Mesenchymal stem cell (in vitro differentiated cells and primary cell): ENCODE measurements at regions not wholly inside any gene's neighbourhood (a gene's known extent, or its start where the extent isn't known, plus 50 kb on each side); places are given as distances from the start of the nearest gene placed in this dataset.

Source experiments
- DNase-seq: peaks from one replicate; pipeline ENCODE4 v3.0.0-alpha.2; 2013
- H2AFZ ChIP-seq: one replicate; pipeline ENCODE4 v1.6.1; 2013; ENCODE audit warnings: low read depth, mild to moderate bottlenecking, control low read depth, inconsistent platforms, low read length, moderate library complexity
- H2AK5ac ChIP-seq: 2 replicates; pipeline ENCODE4 v1.6.1; 2013; ENCODE audit warnings: low read length, moderate library complexity, mild to moderate bottlenecking, inconsistent platforms; ENCODE audit not compliant: severe bottlenecking
- H2BK120ac ChIP-seq: one replicate; pipeline ENCODE4 v1.6.1; 2013; ENCODE audit warnings: low read depth, mild to moderate bottlenecking, inconsistent platforms, low read length, moderate library complexity
- H2BK12ac ChIP-seq, 2 experiments: one replicate each; pipeline ENCODE4 v1.6.1; 2013; ENCODE audit warnings: inconsistent platforms in 2 of 2, low read length in 2 of 2, mild to moderate bottlenecking in 2 of 2, moderate library complexity in 2 of 2, control low read depth in 1 of 2
- H2BK15ac ChIP-seq: one replicate; pipeline ENCODE4 v1.6.1; 2013; ENCODE audit warnings: mild to moderate bottlenecking, low read depth, inconsistent platforms; ENCODE audit not compliant: poor library complexity, severe bottlenecking
- H2BK5ac ChIP-seq: 2 replicates; pipeline ENCODE4 v1.6.1; 2013; ENCODE audit warnings: low read depth, mild to moderate bottlenecking, low read length, control low read depth, inconsistent platforms; ENCODE audit not compliant: poor library complexity, severe bottlenecking
- H3K14ac ChIP-seq, 2 experiments: one replicate each; pipeline ENCODE4 v1.6.1; 2013; ENCODE audit warnings: inconsistent platforms in 2 of 2, low read length in 2 of 2, control low read depth in 1 of 2, mild to moderate bottlenecking in 1 of 2, moderate library complexity in 1 of 2
- H3K18ac ChIP-seq, 2 experiments: one replicate each; pipeline ENCODE4 v1.6.1; 2013; ENCODE audit warnings: inconsistent platforms in 2 of 2, low read length in 2 of 2, control low read depth in 1 of 2, low read depth in 1 of 2, mild to moderate bottlenecking in 1 of 2
- H3K23ac ChIP-seq, 2 experiments: one replicate each; pipeline ENCODE4 v1.6.1; 2013; ENCODE audit warnings: inconsistent platforms in 2 of 2, low read length in 2 of 2, mild to moderate bottlenecking in 2 of 2, moderate library complexity in 2 of 2, control low read depth in 1 of 2
- H3K27ac ChIP-seq: 2 replicates; pipeline ENCODE4 v1.5.1; 2013; ENCODE audit warnings: mild to moderate bottlenecking, moderate library complexity, low read length, control low read depth, inconsistent platforms; ENCODE audit not compliant: poor library complexity, severe bottlenecking
- H3K27me3 ChIP-seq, 2 experiments: 2 replicates each; pipeline versions ENCODE4 v1.6.1 to v1.7.0; 2013; ENCODE audit warnings: low read length in 2 of 2, mild to moderate bottlenecking in 2 of 2, moderate library complexity in 2 of 2, control low read depth in 1 of 2, inconsistent platforms in 1 of 2; ENCODE audit not compliant: control insufficient read depth in 1 of 2, insufficient read depth in 1 of 2
- H3K36me3 ChIP-seq, 2 experiments: 2 replicates each; pipeline versions ENCODE4 v1.6.1 to v1.7.0; 2013; ENCODE audit warnings: low read length in 2 of 2, control low read depth in 1 of 2, inconsistent platforms in 1 of 2, low read depth in 1 of 2, mild to moderate bottlenecking in 1 of 2; ENCODE audit not compliant: insufficient read depth in 2 of 2, control insufficient read depth in 1 of 2
- H3K4ac ChIP-seq, 2 experiments: one replicate each; pipeline ENCODE4 v1.6.1; 2013; ENCODE audit warnings: inconsistent platforms in 2 of 2, low read length in 2 of 2, mild to moderate bottlenecking in 2 of 2, moderate library complexity in 2 of 2, control low read depth in 1 of 2, low read depth in 1 of 2
- H3K4me1 ChIP-seq: 2 replicates; pipeline ENCODE4 v1.6.1; 2013; ENCODE audit warnings: low read depth, low read length, control low read depth; ENCODE audit not compliant: control insufficient read depth, insufficient read depth
- H3K4me2 ChIP-seq: 2 replicates; pipeline ENCODE4 v1.6.1; 2013; ENCODE audit warnings: low read length, mild to moderate bottlenecking, inconsistent platforms; ENCODE audit not compliant: poor library complexity, severe bottlenecking
- H3K4me3 ChIP-seq, 2 experiments: 2 replicates each; pipeline versions ENCODE4 v1.5.1 to v1.7.0; 2013; ENCODE audit warnings: low read length in 2 of 2, mild to moderate bottlenecking in 2 of 2, control low read depth in 1 of 2, low read depth in 1 of 2; ENCODE audit not compliant: insufficient read depth in 1 of 2
- H3K79me1 ChIP-seq: replicated peaks from 2 replicates; pipeline ENCODE4 v1.6.1; 2013; ENCODE audit warnings: mild to moderate bottlenecking, control low read depth, low read length, inconsistent platforms; ENCODE audit not compliant: poor library complexity, severe bottlenecking
- H3K9ac ChIP-seq: 2 replicates; pipeline ENCODE4 v1.7.0; 2013; ENCODE audit warnings: mild to moderate bottlenecking, low read length, moderate library complexity
- H3K9me3 ChIP-seq: 2 replicates; pipeline ENCODE4 v1.7.0; 2013; ENCODE audit warnings: mild to moderate bottlenecking, low read length; ENCODE audit not compliant: control insufficient read depth
- H4K8ac ChIP-seq: one replicate; pipeline ENCODE4 v1.6.1; 2013; ENCODE audit warnings: inconsistent platforms, mild to moderate bottlenecking, low read length, moderate library complexity
- H4K91ac ChIP-seq: one replicate; pipeline ENCODE4 v1.6.1; 2013; ENCODE audit warnings: mild to moderate bottlenecking, low read length, inconsistent platforms
- WGBS: methylation state at CpG from one replicate; pipeline ENCODE4 v1.1.7; 2013; ENCODE audit warnings: mixed read lengths; 5-methylcytosine and 5-hydroxymethylcytosine counted together

DNA sequence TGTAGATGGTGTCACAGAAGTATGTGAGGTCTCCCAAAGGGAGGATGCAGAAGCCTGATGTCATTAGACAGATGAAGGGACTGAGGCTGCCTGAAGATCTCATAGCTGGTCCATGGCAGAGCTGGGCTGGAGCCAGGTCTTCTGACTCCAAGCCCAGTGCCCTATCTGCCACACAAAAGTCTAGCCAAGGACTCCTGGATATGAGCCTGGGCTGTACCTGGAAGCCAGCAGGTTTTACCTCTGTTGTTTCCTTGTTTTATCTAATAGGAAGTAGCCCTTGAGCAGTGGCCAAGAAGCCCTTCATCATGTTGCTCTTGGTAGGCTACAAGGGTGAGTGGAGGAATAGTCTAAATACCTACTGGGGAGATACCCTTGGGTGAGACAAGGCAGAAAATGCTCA lies 74.4 kb upstream of the SLC44A3 start:
- H3K27me3 ChIP-seq = no peaks in the 10 kb centered on the region
- no peak overlapping the region for H2BK15ac ChIP-seq
- H3K4me2 ChIP-seq = no peak overlapping the region
- no peak overlapping the region for H3K23ac ChIP-seq
- H2BK120ac ChIP-seq = peak overlapping the region; percentile 82
- peaks cover 10% of the 10 kb centered on the region for H3K9me3 ChIP-seq
- peak overlapping the region; percentile 31 for H2AK5ac ChIP-seq
- no peak overlapping the region for H3K4me3 ChIP-seq
- H4K91ac ChIP-seq = peak overlapping the region; percentile 82
- H3K4ac ChIP-seq = peak overlapping the region; percentile 52 to 91
- peaks cover 8% of the 10 kb centered on the region for H3K79me1 ChIP-seq
- H3K14ac ChIP-seq = no peak overlapping the region
- no peak for DNase-seq
- peaks cover 7% of the 10 kb centered on the region for H3K4me1 ChIP-seq
- H2BK12ac ChIP-seq = peak overlapping the region; percentile 85 to 93
- no peak overlapping the region for H3K27ac ChIP-seq
- H2AFZ ChIP-seq = no peak overlapping the region
- H4K8ac ChIP-seq = peak overlapping the region; percentile 55
- H3K36me3 ChIP-seq = no peaks in the 10 kb centered on the region
- H3K9ac ChIP-seq = no peak overlapping the region
- no peak overlapping the region for H2BK5ac ChIP-seq
- H3K18ac ChIP-seq = peak overlapping the region; percentile 72 to 95

DNA sequence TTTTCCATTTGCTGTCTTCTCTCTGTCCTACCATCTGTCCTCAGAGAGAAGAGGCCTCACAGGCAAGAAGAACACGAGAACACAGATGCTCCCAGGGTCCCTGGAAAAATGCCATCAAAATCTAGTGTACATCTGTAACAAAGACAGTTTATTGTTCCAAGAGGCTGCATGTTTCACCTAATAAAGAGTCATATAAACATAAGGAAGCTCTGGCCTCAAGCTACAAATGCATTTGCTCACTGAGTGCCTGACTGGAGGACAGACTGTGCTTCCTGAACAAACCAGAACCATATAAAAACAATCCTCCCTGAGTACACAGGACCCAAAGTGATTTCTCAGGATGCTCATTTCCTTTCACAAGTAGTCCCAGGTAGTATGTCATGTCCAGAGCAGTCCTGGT lies 76.3 kb upstream of the SLC44A3 start:
- Histone ChIP-seq H3K4me3 (no peak overlapping the region), H3K79me1 (peaks cover 8% of the 10 kb centered on the region), H4K91ac (no peak overlapping the region), H2AK5ac (no peak overlapping the region), H2AFZ (no peak overlapping the region), H2BK5ac (no peak overlapping the region), H3K23ac (no peak overlapping the region), H4K8ac (peak overlapping the region; percentile 71), H2BK12ac (peak overlapping the region; percentile 51 to 95), H3K14ac (no peak overlapping the region), H3K4ac (peak overlapping the region in 1 of 2 experiments; percentile 84), H2BK120ac (no peak overlapping the region), H3K4me1 (peaks cover 12% of the 10 kb centered on the region), H3K9ac (no peak overlapping the region), H3K9me3 (peaks cover under 1% of the 10 kb centered on the region), H3K18ac (peak overlapping the region; percentile 4 to 99), H2BK15ac (no peak overlapping the region), H3K4me2 (no peak overlapping the region), H3K27ac (no peak overlapping the region), H3K27me3 (no peaks in the 10 kb centered on the region), H3K36me3 (no peaks in the 10 kb centered on the region)
- peak; percentile 61 for DNase-seq
- 83% methylated on average over 1 of the region's 1 CpG for WGBS

DNA sequence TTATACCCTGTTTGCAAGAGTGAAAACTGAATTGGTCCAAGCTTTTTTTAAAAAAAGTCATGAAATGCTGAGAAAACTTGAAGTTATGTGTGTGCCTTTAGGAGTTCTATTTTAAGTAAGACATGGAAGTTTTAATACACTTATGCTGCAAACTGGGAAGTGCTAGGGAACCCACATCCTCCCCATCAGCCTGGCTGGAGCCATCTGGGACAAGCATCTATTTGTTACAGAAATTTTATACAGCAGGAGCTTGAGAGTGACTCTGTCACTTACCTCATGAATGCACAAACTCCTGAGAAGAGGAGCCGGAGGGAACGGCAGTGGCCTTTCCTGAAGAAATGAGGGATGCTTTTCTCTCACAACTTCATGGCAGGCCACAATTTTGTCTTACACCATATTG lies 78.2 kb upstream of the SLC44A3 start:
- Histone ChIP-seq H3K18ac (peak overlapping the region; percentile 13 to 58), H3K4me2 (no peak overlapping the region), H4K91ac (peak overlapping the region; percentile 71), H3K4me3 (no peak overlapping the region), H3K23ac (no peak overlapping the region), H3K27ac (no peak overlapping the region), H2BK12ac (peak overlapping the region; percentile 16 to 49), H3K36me3 (no peaks in the 10 kb centered on the region), H2BK15ac (no peak overlapping the region), H2AFZ (no peak overlapping the region), H3K14ac (no peak overlapping the region), H2BK120ac (peak overlapping the region; percentile 64), H3K79me1 (peaks cover 8% of the 10 kb centered on the region), H3K4ac (peak overlapping the region in 1 of 2 experiments; percentile 80), H4K8ac (peak overlapping the region; percentile 79), H3K27me3 (no peaks in the 10 kb centered on the region), H3K9ac (peak overlapping the region; percentile 16), H3K4me1 (peaks cover 10% of the 10 kb centered on the region), H3K9me3 (no peaks in the 10 kb centered on the region), H2AK5ac (no peak overlapping the region), H2BK5ac (no peak overlapping the region)
- DNase-seq = no peak
- 88% methylated on average over 2 of the region's 2 CpGs for WGBS

DNA sequence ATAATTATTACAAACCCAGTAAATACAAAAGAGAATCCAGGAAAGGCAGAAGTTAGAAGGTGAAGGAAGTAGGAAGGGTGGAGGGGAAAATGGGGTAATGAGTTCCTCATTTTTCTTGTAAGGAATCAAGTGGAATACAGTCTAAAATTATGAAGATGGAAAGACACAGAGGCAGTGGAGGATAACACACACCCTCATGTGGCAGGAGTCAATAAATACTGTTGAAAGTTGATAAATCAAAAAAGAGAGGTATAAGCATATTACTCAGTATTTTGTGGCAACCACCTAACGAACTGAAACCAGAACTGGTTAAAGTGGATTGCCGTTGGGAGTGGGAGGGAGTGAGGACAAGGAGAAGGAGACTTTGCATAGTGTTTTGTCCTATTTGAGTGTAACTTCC lies 78.6 kb upstream of the SLC44A3 start:
- no peak overlapping the region for H4K91ac ChIP-seq
- H3K36me3 ChIP-seq = no peaks in the 10 kb centered on the region
- H3K79me1 ChIP-seq = peaks cover 8% of the 10 kb centered on the region
- no peak overlapping the region for H3K4me2 ChIP-seq
- no peak for DNase-seq
- H3K9me3 ChIP-seq = no peaks in the 10 kb centered on the region
- no peak overlapping the region for H3K4me3 ChIP-seq
- no peak overlapping the region for H2BK12ac ChIP-seq
- peak overlapping the region; percentile 21 for H2BK120ac ChIP-seq
- H3K18ac ChIP-seq = peak overlapping the region in 1 of 2 experiments; percentile 37
- H3K9ac ChIP-seq = peak overlapping the region; percentile 16
- H3K4me1 ChIP-seq = peaks cover 8% of the 10 kb centered on the region
- no peak overlapping the region for H3K14ac ChIP-seq
- H4K8ac ChIP-seq = no peak overlapping the region
- no peak overlapping the region for H2AFZ ChIP-seq
- no peaks in the 10 kb centered on the region for H3K27me3 ChIP-seq
- H2BK5ac ChIP-seq = no peak overlapping the region
- H3K4ac ChIP-seq = no peak overlapping the region
- 74% methylated on average over 2 of the region's 2 CpGs for WGBS
- H3K23ac ChIP-seq = no peak overlapping the region
- no peak overlapping the region for H2AK5ac ChIP-seq
- no peak overlapping the region for H3K27ac ChIP-seq
- H2BK15ac ChIP-seq = no peak overlapping the region
